ENCODE measurements at regions not wholly inside any gene's neighbourhood (a gene's known extent, or its start where the extent isn't known, plus 50 kb on each side); places are given as distances from the start of the nearest gene placed in this dataset.

DNA sequence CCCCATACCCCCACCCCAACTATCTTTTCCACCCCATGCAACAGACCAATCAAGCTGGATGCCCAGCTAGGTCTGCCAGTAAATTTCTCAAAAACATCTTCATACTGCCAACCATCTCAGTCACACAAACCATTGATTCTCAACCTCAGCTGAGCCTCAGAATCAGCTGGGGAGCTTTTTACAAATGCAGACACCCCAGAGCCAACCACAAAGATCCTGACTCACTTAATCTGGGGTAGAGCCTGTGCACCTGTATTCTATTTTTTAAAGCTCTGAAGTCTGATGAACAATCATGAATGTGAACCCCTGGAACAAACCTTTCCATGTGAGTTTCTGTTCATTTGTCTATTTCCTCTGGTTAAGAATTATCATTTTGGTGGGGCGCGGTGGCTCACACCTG lies 66.0 kb downstream of the ZNF281 start:
- TF ChIP-seq POLR2AphosphoS5 (IDR thresholded peaks at IDR 0.05; ENCODE audit: borderline replicate concordance, low read depth, low read length) (no peak), EZH2 (IDR thresholded peaks at IDR 0.05) (no peak)
